ENCODE measurements at regions not wholly inside any gene's neighbourhood (a gene's known extent, or its start where the extent isn't known, plus 50 kb on each side); places are given as distances from the start of the nearest gene placed in this dataset.
"Not testable (repeated sequence)": the region's sequence is repeated elsewhere in the genome, so short reads cannot be mapped to it uniquely, and the experiment has no call there.

GRCh38 chr5:124021776-124022175 is 509.8 kb downstream of the CSNK1G3 start:
- no peak for TF ChIP-seq CTCF (IDR thresholded peaks at IDR 0.05)
- no peak for DNase-seq (ENCODE audit: low spot score)
- H3K4me3 ChIP-seq: no peak overlapping the region
- no peak overlapping the region for H3K27ac ChIP-seq

- no peak overlapping the region for H3K27ac ChIP-seq
- no peak for TF ChIP-seq CTCF (IDR thresholded peaks at IDR 0.05)
- H3K4me3 ChIP-seq: no peak overlapping the region
- no peak for DNase-seq (ENCODE audit: low spot score)
These were observed 509.2 kb downstream of the CSNK1G3 start for GRCh38 chr5:124021066-124021641.

DNA sequence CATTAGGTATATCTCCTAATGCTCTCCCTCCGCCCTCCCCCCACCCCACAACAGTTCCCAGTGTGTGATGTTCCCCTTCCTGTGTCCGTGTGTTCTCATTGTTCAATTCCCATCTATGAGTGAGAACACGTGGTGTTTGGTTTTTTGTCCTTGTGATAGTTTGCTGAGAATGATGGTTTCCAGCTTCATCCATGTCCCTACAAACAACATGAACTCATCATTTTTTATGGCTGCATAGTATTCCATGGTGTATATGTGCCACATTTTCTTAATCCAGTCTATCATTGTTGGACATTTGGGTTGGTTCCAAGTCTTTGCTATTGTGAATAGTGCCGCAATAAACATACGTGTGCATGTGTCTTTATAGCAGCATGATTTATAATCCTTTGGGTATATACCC is 505.3 kb downstream of the CSNK1G3 start:
- H3K4me3 ChIP-seq; H3K27ac ChIP-seq; DNase-seq (ENCODE audit: low spot score): not testable (repeated sequence)

DNA sequence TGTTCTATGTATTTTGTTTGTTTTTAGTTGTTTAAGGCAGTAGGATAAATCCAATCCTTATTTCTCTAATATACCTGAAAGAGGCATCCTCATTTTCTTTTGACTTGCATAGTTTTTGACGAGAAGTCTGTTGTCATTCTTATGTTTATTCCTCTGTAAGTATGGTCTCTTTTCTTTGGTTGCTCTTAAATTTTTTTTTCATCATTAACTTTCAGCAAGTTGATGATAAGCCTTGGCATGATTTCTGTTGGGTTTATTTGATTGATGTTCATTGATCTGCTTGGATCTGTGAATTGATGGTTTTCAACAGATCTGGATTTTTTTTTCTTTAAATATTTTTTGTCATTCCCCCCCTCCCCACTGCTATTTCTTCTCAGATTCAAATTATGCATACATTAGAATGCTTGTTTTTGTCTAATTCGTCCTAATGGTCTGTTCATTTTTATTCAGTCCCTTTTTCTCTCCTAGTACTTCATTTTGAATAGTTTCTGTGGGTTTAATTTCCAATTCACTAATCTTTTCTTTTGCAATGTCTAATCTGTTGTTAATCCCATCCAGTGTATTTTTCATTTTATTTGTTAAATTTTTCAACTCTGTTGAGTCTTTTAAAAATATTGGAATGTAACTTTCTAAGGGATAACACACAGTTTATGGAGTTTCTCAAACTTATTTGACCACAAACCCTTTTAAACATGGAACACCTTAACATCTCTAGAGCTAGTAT is 495.9 kb downstream of the CSNK1G3 start:
- no peak for TF ChIP-seq CTCF (IDR thresholded peaks at IDR 0.05)
- H3K4me3 ChIP-seq: no peak overlapping the region
- no peak overlapping the region for H3K27ac ChIP-seq
- DNase-seq (ENCODE audit: low spot score): no peak

GRCh38 chr5:124001036-124001615 is 489.1 kb downstream of the CSNK1G3 start:
- no peak for DNase-seq (ENCODE audit: low spot score)
- no peak overlapping the region for H3K27ac ChIP-seq
- no peak overlapping the region for H3K4me3 ChIP-seq
- no peak for TF ChIP-seq CTCF (IDR thresholded peaks at IDR 0.05)

- Histone ChIP-seq H3K27ac (no peak overlapping the region), H3K4me3 (no peak overlapping the region)
- no peak for DNase-seq (ENCODE audit: low spot score)
- TF ChIP-seq CTCF (IDR thresholded peaks at IDR 0.05): no peak
These were observed 488.6 kb downstream of the CSNK1G3 start for GRCh38 chr5:124000538-124000937.

DNA sequence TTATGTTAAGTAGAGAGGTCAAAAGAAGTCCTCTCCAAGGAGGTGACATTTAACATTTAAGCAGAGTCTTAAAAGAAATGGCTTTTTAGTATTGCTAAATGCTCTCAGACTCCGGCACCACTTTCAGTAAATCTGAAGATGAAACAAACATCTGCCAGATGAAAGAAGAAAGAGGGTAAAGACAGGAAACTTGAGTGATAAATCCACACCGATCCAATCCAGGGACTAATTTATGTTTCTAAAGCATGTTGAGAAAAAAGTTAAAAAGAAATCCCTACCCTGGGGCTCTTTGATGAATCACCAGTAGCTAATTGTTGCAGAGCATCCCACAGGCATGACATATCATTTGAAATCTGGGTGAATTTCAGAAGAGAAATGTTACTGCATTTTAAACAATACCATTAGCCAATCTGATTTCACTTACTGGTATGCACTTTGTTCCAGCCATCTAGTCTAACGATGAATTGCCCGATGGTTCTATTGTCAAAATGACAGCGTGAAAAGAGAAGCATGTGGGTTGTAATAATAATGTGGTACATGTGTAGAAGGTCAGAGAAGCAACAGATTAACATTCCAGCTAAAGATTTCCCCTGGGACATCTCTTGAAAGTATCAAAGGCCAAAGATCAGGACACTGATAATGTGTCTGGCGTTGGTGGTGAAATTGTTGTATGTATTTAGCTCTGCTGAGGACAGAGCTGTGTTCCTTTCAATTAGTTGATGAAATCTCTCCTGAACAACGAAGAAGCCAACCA is 485.7 kb downstream of the CSNK1G3 start:
- no peak for DNase-seq (ENCODE audit: low spot score)
- no peak overlapping the region for H3K4me3 ChIP-seq
- no peak for TF ChIP-seq CTCF (IDR thresholded peaks at IDR 0.05)

More for the DNA sequence above, 485.7 kb downstream of the CSNK1G3 start:
- H3K27ac ChIP-seq: no peak overlapping the region
